ENCODE measurements at regions not wholly inside any gene's neighbourhood (a gene's known extent, or its start where the extent isn't known, plus 50 kb on each side); places are given as distances from the start of the nearest gene placed in this dataset.

GRCh38 chr12:127717278-127717677 is 549.7 kb upstream of the TMEM132C start:
- no peaks in the 10 kb centered on the region for H3K4me1 ChIP-seq
- no peaks in the 10 kb centered on the region for H3K36me3 ChIP-seq
- no peaks in the 10 kb centered on the region for H3K27me3 ChIP-seq (replicated peaks in 1 of 7)
- TF ChIP-seq POLR2AphosphoS5 (IDR thresholded peaks at IDR 0.05) (no peak), POLR2A (IDR thresholded peaks at IDR 0.05) (no peak)
- TF ChIP-seq, protein P1, sequence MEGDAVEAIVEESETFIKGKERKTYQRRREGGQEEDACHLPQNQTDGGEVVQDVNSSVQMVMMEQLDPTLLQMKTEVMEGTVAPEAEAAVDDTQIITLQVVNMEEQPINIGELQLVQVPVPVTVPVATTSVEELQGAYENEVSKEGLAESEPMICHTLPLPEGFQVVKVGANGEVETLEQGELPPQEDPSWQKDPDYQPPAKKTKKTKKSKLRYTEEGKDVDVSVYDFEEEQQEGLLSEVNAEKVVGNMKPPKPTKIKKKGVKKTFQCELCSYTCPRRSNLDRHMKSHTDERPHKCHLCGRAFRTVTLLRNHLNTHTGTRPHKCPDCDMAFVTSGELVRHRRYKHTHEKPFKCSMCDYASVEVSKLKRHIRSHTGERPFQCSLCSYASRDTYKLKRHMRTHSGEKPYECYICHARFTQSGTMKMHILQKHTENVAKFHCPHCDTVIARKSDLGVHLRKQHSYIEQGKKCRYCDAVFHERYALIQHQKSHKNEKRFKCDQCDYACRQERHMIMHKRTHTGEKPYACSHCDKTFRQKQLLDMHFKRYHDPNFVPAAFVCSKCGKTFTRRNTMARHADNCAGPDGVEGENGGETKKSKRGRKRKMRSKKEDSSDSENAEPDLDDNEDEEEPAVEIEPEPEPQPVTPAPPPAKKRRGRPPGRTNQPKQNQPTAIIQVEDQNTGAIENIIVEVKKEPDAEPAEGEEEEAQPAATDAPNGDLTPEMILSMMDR (IDR thresholded peaks at IDR 0.05 in 8 of 11, conservative IDR thresholded peaks at IDR 0.05 in 3 of 11), result no peak
- H3K9me3 ChIP-seq, result no peaks in the 10 kb centered on the region
- H3K27ac ChIP-seq, result no peak overlapping the region
- no peak overlapping the region for H3K4me3 ChIP-seq
- no peak for DNase-seq
- 84 to 94% (median 88%) methylated on average over 4 of the region's 4 CpGs for WGBS, 5 donors
- intact Hi-C loops (cut with DNase I; ENCODE audit: low total_unique reads), result no loop called here

DNA sequence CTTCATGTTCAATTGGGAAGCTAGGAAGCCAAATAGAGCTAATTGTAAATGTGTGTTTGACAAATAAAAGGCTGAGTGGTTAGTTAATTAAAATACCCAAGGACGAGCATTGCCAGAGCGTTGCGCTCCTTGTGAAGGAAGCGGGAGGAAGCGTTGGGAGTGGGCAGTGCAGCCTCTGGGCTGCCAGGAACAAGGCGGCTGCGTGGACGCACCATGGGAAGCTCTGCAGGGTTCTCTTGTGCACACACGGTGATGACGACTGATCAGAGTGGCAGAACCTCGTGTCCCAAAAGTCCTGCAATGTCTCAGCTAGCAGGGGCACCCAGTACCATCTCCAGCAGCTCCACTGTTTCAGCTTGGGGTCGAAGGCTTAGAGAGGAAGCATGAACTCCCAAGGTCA is 546.6 kb upstream of the TMEM132C start:
- DNase-seq, result no peak
- Histone ChIP-seq H3K4me3 (no peak overlapping the region), H3K27me3 (replicated peaks in 1 of 7) (no peaks in the 10 kb centered on the region), H3K9me3 (no peaks in the 10 kb centered on the region), H3K27ac (no peak overlapping the region), H3K36me3 (no peaks in the 10 kb centered on the region), H3K4me1 (no peaks in the 10 kb centered on the region)
- TF ChIP-seq POLR2AphosphoS5 (IDR thresholded peaks at IDR 0.05) (no peak), POLR2A (IDR thresholded peaks at IDR 0.05) (no peak)
- TF ChIP-seq, protein P1 (IDR thresholded peaks at IDR 0.05 in 8 of 11, conservative IDR thresholded peaks at IDR 0.05 in 3 of 11), result no peak
- intact Hi-C loops (cut with DNase I; ENCODE audit: low total_unique reads), result no loop called here
- WGBS, 5 donors, result 81 to 90% (median 86%) methylated on average over 12 of the region's 12 CpGs

- TF ChIP-seq, protein P1 (IDR thresholded peaks at IDR 0.05 in 8 of 11, conservative IDR thresholded peaks at IDR 0.05 in 3 of 11), result no peak
- TF ChIP-seq POLR2AphosphoS5 (IDR thresholded peaks at IDR 0.05) (no peak), POLR2A (IDR thresholded peaks at IDR 0.05) (no peak)
Observed at GRCh38 chr12:127722611-127723010, 544.4 kb upstream of the TMEM132C start.

DNA sequence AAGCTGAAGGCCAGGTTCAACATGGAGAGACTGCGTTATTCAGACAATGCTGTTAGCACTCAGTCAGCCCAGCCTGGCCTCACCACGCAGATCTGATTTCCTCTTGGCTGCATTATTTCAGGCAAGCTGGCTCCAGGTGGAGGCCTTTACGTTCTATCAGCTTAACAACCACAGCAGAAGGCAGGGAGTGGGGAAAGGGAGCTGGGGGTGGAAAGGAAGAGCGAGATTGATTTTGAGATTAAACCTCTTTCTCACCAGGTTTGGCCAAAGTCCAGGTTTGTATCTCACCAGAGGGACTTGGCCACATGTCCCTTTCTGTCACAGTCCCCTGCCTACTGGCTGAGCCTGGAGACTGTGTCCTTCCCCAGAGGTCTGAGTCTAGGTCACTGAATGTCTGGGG is 543.7 kb upstream of the TMEM132C start:
- no peaks in the 10 kb centered on the region for H3K27me3 ChIP-seq (replicated peaks in 1 of 7)
- H3K4me3 ChIP-seq, result no peak overlapping the region
- no peak for DNase-seq
- WGBS, 5 donors, result 55 to 67% (median 59%) methylated on average over 4 of the region's 4 CpGs
- no peak overlapping the region for H3K27ac ChIP-seq
- TF ChIP-seq POLR2AphosphoS5 (IDR thresholded peaks at IDR 0.05), result no peak
- no peaks in the 10 kb centered on the region for H3K9me3 ChIP-seq
- intact Hi-C loops (cut with DNase I; ENCODE audit: low total_unique reads), result no loop called here
- no peaks in the 10 kb centered on the region for H3K4me1 ChIP-seq
- no peaks in the 10 kb centered on the region for H3K36me3 ChIP-seq

More at GRCh38 chr12:127722611-127723010, 544.4 kb upstream of the TMEM132C start:
- Histone ChIP-seq H3K4me3 (no peak overlapping the region), H3K27ac (no peak overlapping the region), H3K36me3 (no peaks in the 10 kb centered on the region), H3K9me3 (no peaks in the 10 kb centered on the region), H3K27me3 (replicated peaks in 1 of 7) (no peaks in the 10 kb centered on the region), H3K4me1 (no peaks in the 10 kb centered on the region)
- intact Hi-C loops (cut with DNase I; ENCODE audit: low total_unique reads), result no loop called here
- no peak for DNase-seq
- WGBS, 5 donors, result 72 to 87% (median 80%) methylated on average over 5 of the region's 5 CpGs
